Fibroblast of peridontal ligament (primary cell): ENCODE measurements at regions not wholly inside any gene's neighbourhood (a gene's known extent, or its start where the extent isn't known, plus 50 kb on each side); places are given as distances from the start of the nearest gene placed in this dataset.
A peak's percentile ranks its signal among the peaks of the same experiment; 100 is the strongest.
"Not testable (repeated sequence)": the region's sequence is repeated elsewhere in the genome, so short reads cannot be mapped to it uniquely, and the experiment has no call there.

ENCODE experiments used
- DNase-seq: peaks from one replicate; pipeline ENCODE4 v3.0.0-alpha.2; 2010; ENCODE audit errors: extremely low read depth

- not testable (repeated sequence) for DNase-seq
These were observed 85.1 kb upstream of the MAP4 start for GRCh38 chr3:48101301-48101650.

- peak; percentile 54 for DNase-seq
These were observed 76.1 kb upstream of the MAP4 start for GRCh38 chr3:48092270-48092669.

- DNase-seq, result no peak
These were observed 74.1 kb upstream of the MAP4 start for GRCh38 chr3:48090166-48090939.

- peak; percentile 92 for DNase-seq
These were observed 72.7 kb upstream of the MAP4 start for GRCh38 chr3:48088749-48089466.

- DNase-seq, result no peak
These were observed 72.0 kb upstream of the MAP4 start for GRCh38 chr3:48088056-48088748.

GRCh38 chr3:48086705-48087104 is 70.5 kb upstream of the MAP4 start:
- peak; percentile 63 for DNase-seq

- no peak for DNase-seq
These were observed 68.7 kb upstream of the MAP4 start for GRCh38 chr3:48084929-48085328.

- no peak for DNase-seq
These were observed 68.0 kb upstream of the MAP4 start for GRCh38 chr3:48084170-48084569.

GRCh38 chr3:48082580-48083184 is 66.5 kb upstream of the MAP4 start:
- DNase-seq, result no peak

GRCh38 chr3:48077815-48078214 is 61.6 kb upstream of the MAP4 start:
- DNase-seq, result peak; percentile 59

GRCh38 chr3:48070030-48070429 is 53.8 kb upstream of the MAP4 start:
- no peak for DNase-seq

GRCh38 chr3:48069339-48069738 is 53.1 kb upstream of the MAP4 start:
- DNase-seq, result no peak

GRCh38 chr3:48068886-48069285 is 52.7 kb upstream of the MAP4 start:
- DNase-seq, result peak; percentile 35

GRCh38 chr3:48068320-48068719 is 52.1 kb upstream of the MAP4 start:
- DNase-seq, result not testable (repeated sequence)

- no peak for DNase-seq
These were observed 51.1 kb upstream of the MAP4 start for GRCh38 chr3:48067271-48067670.
